NB4 (cell line): ENCODE measurements at regions not wholly inside any gene's neighbourhood (a gene's known extent, or its start where the extent isn't known, plus 50 kb on each side); places are given as distances from the start of the nearest gene placed in this dataset.

Experiments
- DNase-seq: peaks from one replicate; pipeline ENCODE4 v3.0.0; 2010; ENCODE audit warnings: low read depth
- H3K4me3 ChIP-seq: one replicate; pipeline ENCODE4 v1.5.1; 2011; ENCODE audit warnings: mild to moderate bottlenecking, low read depth, low read length, moderate library complexity
- CTCF ChIP-seq: IDR thresholded peaks from one replicate; pipeline ENCODE4 v1.5.1; 2012; ENCODE audit warnings: low read depth, low read length
- MYC ChIP-seq: IDR thresholded peaks from 2 replicates; pipeline ENCODE4 v1.6.1; 2011; ENCODE audit warnings: low read depth, low read length
- POLR2A ChIP-seq: IDR thresholded peaks from 2 replicates; pipeline ENCODE4 v1.6.1; 2011; ENCODE audit warnings: mild to moderate bottlenecking; ENCODE audit not compliant: insufficient read length; ENCODE audit errors: extremely low read depth
- TF ChIP-seq, protein P1 (sequence below): IDR thresholded peaks from 2 replicates; pipeline ENCODE4 v1.6.1; 2011; ENCODE audit warnings: low read depth, low read length

GRCh38 chr13:80009760-80010159 lies 331.2 kb downstream of the SPRY2 start:
- TF ChIP-seq POLR2A (no peak), MYC (no peak), CTCF (no peak)
- TF ChIP-seq, protein P1, sequence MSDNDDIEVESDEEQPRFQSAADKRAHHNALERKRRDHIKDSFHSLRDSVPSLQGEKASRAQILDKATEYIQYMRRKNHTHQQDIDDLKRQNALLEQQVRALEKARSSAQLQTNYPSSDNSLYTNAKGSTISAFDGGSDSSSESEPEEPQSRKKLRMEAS = no peak
- no peak for DNase-seq
- no peak overlapping the region for H3K4me3 ChIP-seq

- TF ChIP-seq CTCF (no peak), POLR2A (no peak), MYC (no peak)
- TF ChIP-seq, protein P1 = no peak
- H3K4me3 ChIP-seq = no peak overlapping the region
- DNase-seq = no peak
These were observed 334.0 kb downstream of the SPRY2 start for GRCh38 chr13:80006940-80007339.

DNA sequence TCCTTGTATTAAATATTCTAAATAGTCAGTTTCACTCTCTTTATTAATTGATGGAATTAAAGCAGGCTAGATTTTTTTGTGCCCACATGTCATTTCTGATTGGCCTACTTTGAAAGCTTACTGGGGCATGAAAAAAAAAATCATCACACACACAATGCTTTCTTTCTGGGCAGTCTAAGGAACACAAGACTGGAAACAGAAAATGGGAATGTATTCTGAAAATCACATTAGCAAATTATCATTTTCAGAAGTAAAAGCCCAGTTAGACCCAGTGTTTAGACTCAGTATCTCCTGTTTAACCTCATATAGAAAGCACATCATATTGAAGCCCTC lies 339.4 kb downstream of the SPRY2 start:
- no peak overlapping the region for H3K4me3 ChIP-seq
- TF ChIP-seq, protein P1 = no peak
- no peak for DNase-seq

GRCh38 chr13:80000684-80001509 lies 340.0 kb downstream of the SPRY2 start:
- TF ChIP-seq MYC (no peak), CTCF (no peak), POLR2A (no peak)
- TF ChIP-seq, protein P1 = no peak
- no peak overlapping the region for H3K4me3 ChIP-seq
- DNase-seq = no peak

- no peak for DNase-seq
- H3K4me3 ChIP-seq = no peak overlapping the region
- no peak for TF ChIP-seq MYC
- TF ChIP-seq CTCF = no peak
- no peak for TF ChIP-seq POLR2A
- TF ChIP-seq, protein P1 = no peak
These were observed 341.3 kb downstream of the SPRY2 start for GRCh38 chr13:79999601-80000000.

DNA sequence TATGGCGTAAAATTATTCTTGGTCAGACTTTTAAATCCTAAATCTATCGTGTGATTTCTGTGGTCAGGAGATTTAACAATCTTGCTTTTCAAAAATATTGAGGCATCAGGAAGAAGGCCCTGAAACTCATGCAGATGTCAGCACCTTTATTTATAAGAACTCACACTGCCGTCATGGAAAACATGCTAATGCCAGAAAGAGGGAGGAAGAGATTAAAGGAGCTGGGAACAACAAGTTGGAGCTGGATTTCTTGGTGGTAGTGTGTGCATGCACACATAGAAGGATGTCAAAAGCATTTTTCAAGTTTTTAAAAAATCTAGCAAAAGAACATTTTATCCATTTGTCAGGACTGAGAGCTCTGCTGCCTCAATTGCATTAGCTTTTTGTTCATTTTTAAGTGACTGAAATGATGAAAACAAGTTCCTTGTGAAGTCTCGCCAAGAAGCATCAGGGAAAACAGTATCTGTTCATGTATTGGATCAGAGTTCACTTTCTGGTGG lies 342.5 kb downstream of the SPRY2 start:
- TF ChIP-seq MYC (no peak), POLR2A (no peak), CTCF (no peak)
- TF ChIP-seq, protein P1 = no peak

More for the DNA sequence above, 342.5 kb downstream of the SPRY2 start:
- H3K4me3 ChIP-seq = no peak overlapping the region
- DNase-seq = no peak
